IMR-90 (cell line): ENCODE measurements at regions not wholly inside any gene's neighbourhood (a gene's known extent, or its start where the extent isn't known, plus 50 kb on each side); places are given as distances from the start of the nearest gene placed in this dataset.

ENCODE experiments used
- ATAC-seq: fragments of 200-7000 bp; cut with Tn5 transposase; 2 replicates; pipeline ENCODE4 v1.9.1; 2020; ENCODE audit warnings: low read depth, mild to moderate bottlenecking, moderate library complexity
- BruUV-seq: library from RNA; stranded (reverse); fragments of 400-500 nt; replicated peaks from 2 replicates; lab custom pipeline; 2021; lab: Mats Ljungman, UMichigan
- CTCF ChIA-PET: fragments of 300-600 bp; formaldehyde crosslinking; extraction: SDS; loops from one replicate; lab custom pipeline; 2021; ENCODE audit warnings: antibody characterized with exemption; lab: Yijun Ruan, JAX
- POLR2A ChIA-PET: fragments of 300-600 bp; sonication (Branson Sonifier 250); formaldehyde crosslinking; loops from one replicate; lab custom pipeline; 2022; ENCODE audit warnings: antibody characterized with exemption; ENCODE audit not compliant: unreplicated experiment; lab: Charles Lee
- DNase-seq: peaks from one replicate; pipeline ENCODE4 v3.0.0; 2013
- H2AFZ ChIP-seq: replicated peaks from 2 replicates; pipeline ENCODE3; 2013; ENCODE audit warnings: low read length, mild to moderate bottlenecking; ENCODE audit not compliant: poor library complexity
- H2AK5ac ChIP-seq: 2 replicates; pipeline ENCODE4 v1.6.1; 2013; ENCODE audit warnings: low read depth, low read length, inconsistent platforms
- H2AK9ac ChIP-seq: replicated peaks from 2 replicates; pipeline ENCODE3; 2013; ENCODE audit warnings: mild to moderate bottlenecking, low read depth, low read length, moderate library complexity; ENCODE audit not compliant: poor library complexity
- H2BK120ac ChIP-seq: 2 replicates; pipeline ENCODE4 v1.6.1; 2013; ENCODE audit warnings: low read depth, low read length, inconsistent platforms
- H2BK15ac ChIP-seq: 3 replicates; pipeline ENCODE4 v1.6.1; 2013; ENCODE audit warnings: low read depth, low read length, inconsistent platforms
- H2BK20ac ChIP-seq: 2 replicates; pipeline ENCODE4 v1.6.1; 2013; ENCODE audit warnings: low read depth, mild to moderate bottlenecking, inconsistent platforms, low read length, moderate library complexity
- H2BK5ac ChIP-seq: 2 replicates; pipeline ENCODE4 v1.6.1; 2013; ENCODE audit warnings: mild to moderate bottlenecking, low read depth, low read length, inconsistent platforms; ENCODE audit not compliant: poor library complexity, severe bottlenecking
- H3K14ac ChIP-seq: replicated peaks from 2 replicates; pipeline ENCODE4 v1.6.1; 2013; ENCODE audit warnings: low read depth, low read length, inconsistent platforms
- H3K18ac ChIP-seq: 2 replicates; pipeline ENCODE4 v1.6.1; 2013; ENCODE audit warnings: low read depth, low read length, control low read depth
- H3K23ac ChIP-seq: 2 replicates; pipeline ENCODE4 v1.6.1; 2013; ENCODE audit warnings: low read depth, low read length, inconsistent platforms
- H3K27ac ChIP-seq: 2 replicates; pipeline ENCODE4 v1.5.1; 2013; ENCODE audit warnings: mild to moderate bottlenecking, control low read depth, low read length; ENCODE audit not compliant: insufficient read depth
- H3K27me3 ChIP-seq: 2 replicates; pipeline ENCODE4 v1.6.1; 2013; ENCODE audit warnings: low read length; ENCODE audit not compliant: control insufficient read depth, insufficient read depth
- H3K36me3 ChIP-seq: 2 replicates; pipeline ENCODE4 v1.6.1; 2013; ENCODE audit warnings: low read length, mixed read lengths; ENCODE audit not compliant: control insufficient read depth, insufficient read depth
- H3K4ac ChIP-seq: 2 replicates; pipeline ENCODE4 v1.6.1; 2013; ENCODE audit warnings: low read depth, low read length, inconsistent platforms
- H3K4me1 ChIP-seq: 2 replicates; pipeline ENCODE4 v1.6.1; 2013; ENCODE audit warnings: low read length, mixed read lengths; ENCODE audit not compliant: control insufficient read depth, insufficient read depth
- H3K4me2 ChIP-seq: 2 replicates; pipeline ENCODE4 v1.6.1; 2013; ENCODE audit warnings: low read depth, mild to moderate bottlenecking, control low read depth, low read length, moderate library complexity
- H3K4me3 ChIP-seq: 2 replicates; pipeline ENCODE4 v1.5.1; 2013; ENCODE audit warnings: low read depth, mild to moderate bottlenecking, control low read depth, low read length, moderate library complexity; ENCODE audit not compliant: insufficient read depth
- H3K56ac ChIP-seq: 2 replicates; pipeline ENCODE4 v1.6.1; 2013; ENCODE audit warnings: low read length, inconsistent platforms; ENCODE audit not compliant: insufficient read depth; ENCODE audit errors: extremely low read depth
- H3K79me1 ChIP-seq, 2 experiments: 2 replicates each; pipeline ENCODE4 v1.6.1; 2013; ENCODE audit warnings: low read length in 2 of 2, inconsistent platforms in 1 of 2, low read depth in 1 of 2
- H3K9ac ChIP-seq: 2 replicates; pipeline ENCODE4 v1.6.1; 2013; ENCODE audit warnings: low read depth, low read length, control low read depth
- H3K9me1 ChIP-seq: 2 replicates; pipeline ENCODE4 v1.6.1; 2013; ENCODE audit warnings: low read length, inconsistent platforms; ENCODE audit not compliant: insufficient read depth
- H3K9me3 ChIP-seq: 2 replicates; pipeline ENCODE4 v1.6.1; 2013; ENCODE audit warnings: low read length; ENCODE audit not compliant: control insufficient read depth, insufficient read depth
- H4K20me1 ChIP-seq: 2 replicates; pipeline ENCODE4 v1.6.1; 2013; ENCODE audit warnings: low read length, inconsistent platforms; ENCODE audit not compliant: insufficient read depth
- H4K5ac ChIP-seq: 2 replicates; pipeline ENCODE4 v1.6.1; 2013; ENCODE audit warnings: mild to moderate bottlenecking, low read depth, low read length, control low read depth
- H4K8ac ChIP-seq, 2 experiments: 2 replicates each; pipeline ENCODE4 v1.6.1; 2013; ENCODE audit warnings: low read depth in 2 of 2, low read length in 2 of 2, control low read depth in 1 of 2, inconsistent platforms in 1 of 2
- H4K91ac ChIP-seq: 2 replicates; pipeline ENCODE4 v1.6.1; 2013; ENCODE audit warnings: low read depth, low read length, inconsistent platforms; ENCODE audit not compliant: insufficient read depth
- BHLHE40 ChIP-seq: fragments of 150-350 bp; IDR thresholded peaks from 2 replicates; pipeline ENCODE4 v1.6.1; 2016; ENCODE audit warnings: mild to moderate bottlenecking, low read depth, low read length
- CEBPB ChIP-seq: IDR thresholded peaks from 2 replicates; pipeline ENCODE4 v1.6.1; 2012; ENCODE audit warnings: low read depth, low read length, improper control_type of control experiment
- CHD1 ChIP-seq: IDR thresholded peaks from 2 replicates; pipeline ENCODE4 v1.6.1; 2012; ENCODE audit warnings: low read depth, low read length, improper control_type of control experiment
- MAFK ChIP-seq: IDR thresholded peaks from 2 replicates; pipeline ENCODE4 v1.6.1; 2012; ENCODE audit warnings: low read depth, low read length, improper control_type of control experiment
- RAD21 ChIP-seq: IDR thresholded peaks from 2 replicates; pipeline ENCODE4 v1.6.1; 2012; ENCODE audit warnings: low read length, improper control_type of control experiment
- USF2 ChIP-seq: fragments of 150-350 bp; IDR thresholded peaks from 2 replicates; pipeline ENCODE4 v1.6.1; 2017; ENCODE audit warnings: mild to moderate bottlenecking, antibody characterized with exemption, low read length, low read depth
- WGBS, 2 experiments: methylation state at CpG; one replicate each; pipeline versions ENCODE4 v1.1.5 to v1.1.7; 2013; ENCODE audit warnings: missing lambda C conversion rate in 2 of 2; ENCODE audit not compliant: insufficient read length in 1 of 2; ENCODE audit errors: extremely low coverage in 2 of 2; 5-methylcytosine and 5-hydroxymethylcytosine counted together
- dilution Hi-C: fragments of 300-500 bp; cut with HindIII; formaldehyde crosslinking; loops from one replicate; pipeline ENCODE4 v1.14.3; 2018; ENCODE audit warnings: low sequenced_read_pairs; ENCODE audit not compliant: unreplicated experiment
- in situ Hi-C: fragments of 300-500 bp; cut with MboI; formaldehyde crosslinking; loops from 3 replicates; pipeline ENCODE4 v1.14.3; 2019; ENCODE audit warnings: low sequenced_read_pairs, inconsistent platforms, mixed read lengths
- intact Hi-C: fragments of 100-400 bp; cut with micrococcal nuclease; formaldehyde crosslinking; loops from 2 replicates; pipeline ENCODE4 v1.10.0; 2022

GRCh38 chr14:104297721-104298401 lies 159.5 kb downstream of the KIF26A start:
- Histone ChIP-seq H2BK20ac (no peak overlapping the region), H3K56ac (no peak overlapping the region), H3K27ac (no peak overlapping the region), H3K14ac (no peak overlapping the region), H4K91ac (no peak overlapping the region), H3K4ac (no peak overlapping the region), H3K79me1 (no peaks in the 10 kb centered on the region), H2AFZ (no peak overlapping the region), H3K36me3 (no peaks in the 10 kb centered on the region), H3K18ac (no peak overlapping the region), H2AK9ac (no peak overlapping the region), H2AK5ac (no peak overlapping the region), H2BK15ac (no peak overlapping the region), H4K5ac (no peak overlapping the region), H4K20me1 (no peaks in the 10 kb centered on the region), H3K9me3 (peaks cover 66% of the 10 kb centered on the region), H3K27me3 (no peaks in the 10 kb centered on the region), H3K9ac (no peak overlapping the region), H2BK5ac (no peak overlapping the region), H2BK120ac (no peak overlapping the region), H3K4me3 (no peak overlapping the region), H3K4me2 (no peak overlapping the region), H3K4me1 (no peaks in the 10 kb centered on the region), H3K9me1 (no peaks in the 10 kb centered on the region), H3K23ac (no peak overlapping the region), H4K8ac (no peak overlapping the region)
- no TSS peak for BruUV-seq
- ChIA-PET POLR2A (no interaction called here), CTCF (no interaction called here)
- ATAC-seq (no peak), DNase-seq (no peak)
- in situ Hi-C loops (no loop called here), dilution Hi-C loops (no loop called here), intact Hi-C loops (no loop called here)
- 100% methylated on average over 1 of the region's 11 CpGs; no CpG with 5 or more reads in 1 of the 2 experiments for WGBS, 2 experiments
- TF ChIP-seq BHLHE40: no peak
- TF ChIP-seq USF2: no peak
- no peak for TF ChIP-seq RAD21
- no peak for TF ChIP-seq CEBPB
- no peak for TF ChIP-seq MAFK
- no peak for TF ChIP-seq CHD1
